Peyer's patch (tissue), 4 donors: ENCODE measurements at regions not wholly inside any gene's neighbourhood (a gene's known extent, or its start where the extent isn't known, plus 50 kb on each side); places are given as distances from the start of the nearest gene placed in this dataset.

ENCODE experiments used
- POLR2A ChIP-seq, 2 donors: fragments of 450-650 bp; IDR thresholded peaks; one replicate each; pipeline ENCODE4 v1.5.1; 2017; ENCODE audit warnings: antibody characterized with exemption in 2 of 2, mild to moderate bottlenecking in 2 of 2, moderate library complexity in 2 of 2
- TF ChIP-seq, protein P1 (sequence below), 6 experiments: fragments of 450-650 bp in 4 of 6; fragments of 200-600 bp in 2 of 6; sonication (generic) in 1 of 6; IDR thresholded peaks; one replicate each; pipeline ENCODE4 v1.5.1; 2017 to 2019; ENCODE audit warnings: antibody characterized with exemption in 6 of 6, mild to moderate bottlenecking in 3 of 6, moderate library complexity in 1 of 6

DNA sequence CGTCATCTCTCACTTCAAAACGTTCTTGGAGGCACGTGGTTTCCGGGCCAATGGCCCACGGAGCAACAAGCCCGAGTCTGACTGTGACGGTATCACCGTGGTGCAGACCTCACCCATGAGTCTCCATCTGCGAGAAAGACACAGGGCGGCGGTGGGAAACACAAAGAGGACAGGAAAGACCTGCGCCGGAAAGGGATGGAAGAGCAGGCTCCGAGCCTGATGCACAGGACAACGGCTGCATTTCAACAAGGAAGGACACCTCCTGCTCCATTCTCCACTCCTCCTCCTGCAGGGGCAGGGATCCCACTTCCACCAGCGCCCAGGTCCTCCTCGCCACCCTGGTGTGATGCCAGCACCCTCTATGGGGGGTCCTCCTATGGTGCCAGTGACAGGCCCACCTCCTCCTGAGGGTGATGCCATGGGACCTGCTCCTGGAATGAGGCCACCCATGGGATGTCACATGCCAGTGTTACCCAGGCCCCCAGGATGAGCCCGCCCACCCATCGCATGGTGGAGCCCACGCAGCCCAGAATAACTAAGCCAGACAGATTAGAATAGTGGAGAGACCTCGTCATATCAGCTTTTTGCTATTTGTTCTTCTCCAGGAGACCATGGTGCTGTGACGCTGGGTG is 73.0 kb upstream of the PCSK6 start:
- TF ChIP-seq POLR2A (IDR thresholded peaks at IDR 0.05) = no peak
- TF ChIP-seq, protein P1, sequence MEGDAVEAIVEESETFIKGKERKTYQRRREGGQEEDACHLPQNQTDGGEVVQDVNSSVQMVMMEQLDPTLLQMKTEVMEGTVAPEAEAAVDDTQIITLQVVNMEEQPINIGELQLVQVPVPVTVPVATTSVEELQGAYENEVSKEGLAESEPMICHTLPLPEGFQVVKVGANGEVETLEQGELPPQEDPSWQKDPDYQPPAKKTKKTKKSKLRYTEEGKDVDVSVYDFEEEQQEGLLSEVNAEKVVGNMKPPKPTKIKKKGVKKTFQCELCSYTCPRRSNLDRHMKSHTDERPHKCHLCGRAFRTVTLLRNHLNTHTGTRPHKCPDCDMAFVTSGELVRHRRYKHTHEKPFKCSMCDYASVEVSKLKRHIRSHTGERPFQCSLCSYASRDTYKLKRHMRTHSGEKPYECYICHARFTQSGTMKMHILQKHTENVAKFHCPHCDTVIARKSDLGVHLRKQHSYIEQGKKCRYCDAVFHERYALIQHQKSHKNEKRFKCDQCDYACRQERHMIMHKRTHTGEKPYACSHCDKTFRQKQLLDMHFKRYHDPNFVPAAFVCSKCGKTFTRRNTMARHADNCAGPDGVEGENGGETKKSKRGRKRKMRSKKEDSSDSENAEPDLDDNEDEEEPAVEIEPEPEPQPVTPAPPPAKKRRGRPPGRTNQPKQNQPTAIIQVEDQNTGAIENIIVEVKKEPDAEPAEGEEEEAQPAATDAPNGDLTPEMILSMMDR (IDR thresholded peaks at IDR 0.05) = no peak
